ENCODE measurements at regions not wholly inside any gene's neighbourhood (a gene's known extent, or its start where the extent isn't known, plus 50 kb on each side); places are given as distances from the start of the nearest gene placed in this dataset.

DNA sequence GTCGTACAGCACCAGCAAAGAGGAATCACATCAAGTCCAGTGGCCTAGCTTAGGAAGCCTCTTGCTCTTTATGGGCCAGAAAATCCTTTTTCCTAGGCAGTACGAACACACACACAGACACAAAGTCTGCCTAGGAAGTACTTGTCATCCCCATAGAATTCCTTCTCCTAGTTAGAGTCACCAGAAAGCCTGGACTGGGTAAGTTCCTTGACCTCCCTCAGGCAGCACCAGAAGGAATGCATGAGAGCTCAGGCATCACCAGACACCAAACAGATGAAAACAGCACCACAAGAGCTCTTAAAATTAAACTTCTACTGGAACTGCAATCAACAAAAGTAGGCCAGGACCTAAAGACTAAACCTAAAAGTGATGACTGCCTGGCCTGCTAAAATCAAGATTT, 192.9 kb upstream of the CCDC54 start:
- TF ChIP-seq, protein P1, sequence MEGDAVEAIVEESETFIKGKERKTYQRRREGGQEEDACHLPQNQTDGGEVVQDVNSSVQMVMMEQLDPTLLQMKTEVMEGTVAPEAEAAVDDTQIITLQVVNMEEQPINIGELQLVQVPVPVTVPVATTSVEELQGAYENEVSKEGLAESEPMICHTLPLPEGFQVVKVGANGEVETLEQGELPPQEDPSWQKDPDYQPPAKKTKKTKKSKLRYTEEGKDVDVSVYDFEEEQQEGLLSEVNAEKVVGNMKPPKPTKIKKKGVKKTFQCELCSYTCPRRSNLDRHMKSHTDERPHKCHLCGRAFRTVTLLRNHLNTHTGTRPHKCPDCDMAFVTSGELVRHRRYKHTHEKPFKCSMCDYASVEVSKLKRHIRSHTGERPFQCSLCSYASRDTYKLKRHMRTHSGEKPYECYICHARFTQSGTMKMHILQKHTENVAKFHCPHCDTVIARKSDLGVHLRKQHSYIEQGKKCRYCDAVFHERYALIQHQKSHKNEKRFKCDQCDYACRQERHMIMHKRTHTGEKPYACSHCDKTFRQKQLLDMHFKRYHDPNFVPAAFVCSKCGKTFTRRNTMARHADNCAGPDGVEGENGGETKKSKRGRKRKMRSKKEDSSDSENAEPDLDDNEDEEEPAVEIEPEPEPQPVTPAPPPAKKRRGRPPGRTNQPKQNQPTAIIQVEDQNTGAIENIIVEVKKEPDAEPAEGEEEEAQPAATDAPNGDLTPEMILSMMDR (IDR thresholded peaks at IDR 0.05): no peak
- intact Hi-C loops (cut with DNase I): no loop called here
- 94 to 97% (median 96%) methylated on average over 2 of the region's 2 CpGs for WGBS, 3 donors
- no peaks in the 10 kb centered on the region for H3K36me3 ChIP-seq (ENCODE audit: insufficient read depth in 1 of 2, low read depth in 1 of 2)
- H3K4me3 ChIP-seq: no peak overlapping the region
- ATAC-seq: no peak
- no peaks in the 10 kb centered on the region for H3K9me3 ChIP-seq
- no peak for DNase-seq
- no peaks in the 10 kb centered on the region for H3K27me3 ChIP-seq (ENCODE audit: insufficient read depth in 3 of 3, low read length in 2 of 3)
- H3K27ac ChIP-seq: no peak overlapping the region
- H3K4me1 ChIP-seq: no peaks in the 10 kb centered on the region

DNA sequence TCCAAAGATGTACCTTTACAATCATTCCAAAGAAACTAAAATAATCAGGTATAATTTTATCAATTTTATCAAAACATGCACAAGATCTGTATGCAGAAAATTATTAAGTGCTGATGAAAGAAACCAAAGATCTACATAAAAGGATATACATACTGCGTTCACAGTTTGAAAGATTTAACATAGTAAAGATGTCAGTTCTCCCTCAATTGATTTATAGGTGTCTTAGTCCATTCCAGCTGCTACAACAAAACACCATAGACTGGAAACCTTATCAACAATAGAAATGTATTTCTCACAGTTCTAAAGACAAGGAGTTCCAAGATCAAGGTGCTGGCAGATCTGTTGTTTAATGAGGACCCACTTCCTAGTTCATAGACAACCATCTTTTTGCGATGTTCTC, 189.0 kb upstream of the CCDC54 start:
- Histone ChIP-seq H3K4me1 (no peaks in the 10 kb centered on the region), H3K27me3 (ENCODE audit: insufficient read depth in 3 of 3, low read length in 2 of 3) (no peaks in the 10 kb centered on the region), H3K4me3 (no peak overlapping the region), H3K9me3 (no peaks in the 10 kb centered on the region), H3K27ac (no peak overlapping the region), H3K36me3 (ENCODE audit: insufficient read depth in 1 of 2, low read depth in 1 of 2) (no peaks in the 10 kb centered on the region)
- intact Hi-C loops (cut with DNase I): no loop called here
- 90 to 95% (median 91%) methylated on average over 2 of the region's 2 CpGs for WGBS, 3 donors
- no peak for ATAC-seq
- TF ChIP-seq, protein P1 (IDR thresholded peaks at IDR 0.05): no peak
- DNase-seq: no peak

DNA sequence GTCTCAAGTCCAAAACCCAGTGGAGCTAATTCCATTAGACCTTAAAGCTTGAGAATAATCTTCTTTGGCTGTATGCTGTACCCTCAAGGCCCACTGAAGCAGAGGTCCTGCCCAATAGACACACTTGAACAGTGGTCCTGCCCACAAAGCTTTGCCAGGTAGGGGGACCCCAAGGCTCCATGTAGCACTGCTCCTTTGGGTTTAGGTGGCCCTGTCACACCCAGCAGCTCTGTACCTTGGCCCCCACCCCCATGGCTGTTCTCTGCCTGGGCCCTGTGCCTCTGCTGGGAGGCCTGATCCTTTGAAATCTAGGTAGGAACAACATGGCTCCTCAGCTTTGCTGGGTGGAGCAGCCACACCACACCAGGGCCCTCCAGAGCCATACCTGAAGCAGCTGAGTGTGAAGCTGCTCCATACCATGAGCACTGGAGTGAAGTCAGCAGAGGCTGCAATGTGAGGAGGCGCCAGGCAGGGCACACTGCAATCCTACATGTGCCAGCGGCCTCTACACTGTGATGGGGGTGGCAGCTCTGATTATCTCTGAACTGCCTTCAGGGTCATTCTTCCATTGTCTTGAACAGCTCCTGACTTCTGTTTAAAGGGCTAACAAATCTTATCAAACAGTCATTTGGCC, 188.0 kb upstream of the CCDC54 start:
- intact Hi-C loops (cut with DNase I): no loop called here
- Histone ChIP-seq H3K9me3 (no peaks in the 10 kb centered on the region), H3K4me3 (no peak overlapping the region), H3K36me3 (ENCODE audit: insufficient read depth in 1 of 2, low read depth in 1 of 2) (no peaks in the 10 kb centered on the region), H3K27ac (no peak overlapping the region), H3K27me3 (ENCODE audit: insufficient read depth in 3 of 3, low read length in 2 of 3) (no peaks in the 10 kb centered on the region), H3K4me1 (no peaks in the 10 kb centered on the region)
- no peak for DNase-seq
- ATAC-seq: no peak
- TF ChIP-seq, protein P1 (IDR thresholded peaks at IDR 0.05): no peak
- 94 to 98% (median 95%) methylated on average over 2 of the region's 2 CpGs for WGBS, 3 donors

DNA sequence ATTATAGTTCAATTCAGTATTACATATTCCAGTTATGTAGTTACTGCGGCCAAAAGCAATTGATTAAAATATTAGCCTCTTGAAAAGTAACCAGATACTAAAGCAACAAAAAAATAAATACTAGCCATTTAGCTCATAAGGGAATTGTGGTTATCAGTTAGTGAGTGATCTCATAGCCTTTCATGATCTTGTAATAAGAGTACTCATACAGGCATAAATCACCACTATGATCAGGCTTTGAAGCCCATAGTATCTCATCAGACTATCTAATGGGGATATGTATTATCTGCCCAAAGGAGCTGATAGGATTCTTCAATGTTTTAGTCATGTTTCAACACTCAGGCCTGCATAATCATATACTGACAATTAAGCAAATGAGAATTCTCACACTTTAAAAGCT, 184.1 kb upstream of the CCDC54 start:
- no peaks in the 10 kb centered on the region for H3K9me3 ChIP-seq
- no peaks in the 10 kb centered on the region for H3K27me3 ChIP-seq (ENCODE audit: insufficient read depth in 3 of 3, low read length in 2 of 3)
- ATAC-seq (no peak), DNase-seq (no peak)
- 94 to 98% (median 96%) methylated on average over 1 of the region's 1 CpG for WGBS, 3 donors
- H3K27ac ChIP-seq: no peak overlapping the region
- no peak overlapping the region for H3K4me3 ChIP-seq
- intact Hi-C loops (cut with DNase I): no loop called here
- TF ChIP-seq, protein P1 (IDR thresholded peaks at IDR 0.05): no peak
- peaks cover 2% of the 10 kb centered on the region for H3K4me1 ChIP-seq
- no peaks in the 10 kb centered on the region for H3K36me3 ChIP-seq (ENCODE audit: insufficient read depth in 1 of 2, low read depth in 1 of 2)

DNA sequence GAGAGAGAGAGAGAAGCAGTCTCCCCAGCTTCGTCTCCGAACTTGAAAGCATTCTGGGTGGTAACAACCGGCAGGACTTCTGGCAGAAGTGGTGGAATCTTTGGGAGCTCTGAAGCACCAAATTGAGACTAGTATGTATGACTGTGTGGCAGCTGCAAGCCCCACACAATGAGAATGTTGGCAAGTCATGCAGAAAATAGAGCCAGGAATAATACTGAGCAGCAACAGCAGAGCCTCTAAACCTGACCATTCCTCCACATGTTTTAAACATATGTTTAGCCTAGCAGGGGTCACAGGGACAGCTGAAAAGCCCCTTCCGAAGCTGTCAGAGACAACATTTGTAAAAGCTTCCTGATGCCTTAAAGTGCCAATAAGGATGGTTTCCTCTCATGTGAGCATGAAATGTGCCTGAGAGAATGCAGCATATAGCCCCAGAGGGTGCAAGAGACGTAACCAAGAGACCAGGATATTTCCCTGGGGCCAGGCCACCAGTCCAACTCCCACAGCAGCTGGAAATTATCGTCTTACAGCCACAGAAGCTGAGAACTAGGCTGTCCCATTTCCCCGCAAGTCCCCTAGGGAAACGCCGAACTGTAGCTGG, 178.6 kb upstream of the CCDC54 start:
- H3K9me3 ChIP-seq: no peaks in the 10 kb centered on the region
- ATAC-seq: peak; percentile 76 to 86 (median 85)
- H3K27me3 ChIP-seq (ENCODE audit: insufficient read depth in 3 of 3, low read length in 2 of 3): no peaks in the 10 kb centered on the region
- peak overlapping the region; percentile 77 for H3K27ac ChIP-seq
- intact Hi-C loops (cut with DNase I): no loop called here
- H3K4me3 ChIP-seq: peak overlapping the region; percentile 45
- WGBS, 3 donors: 12 to 15% (median 13%) methylated on average over 9 of the region's 9 CpGs
- H3K4me1 ChIP-seq: peaks cover 15% of the 10 kb centered on the region
- TF ChIP-seq, protein P1 (IDR thresholded peaks at IDR 0.05): no peak
- peak; percentile 14 to 60 for DNase-seq
- H3K36me3 ChIP-seq (ENCODE audit: insufficient read depth in 1 of 2, low read depth in 1 of 2): no peaks in the 10 kb centered on the region
